D721Med (cell line): ENCODE measurements at regions not wholly inside any gene's neighbourhood (a gene's known extent, or its start where the extent isn't known, plus 50 kb on each side); places are given as distances from the start of the nearest gene placed in this dataset.

ENCODE experiments used
- DNase-seq: peaks from one replicate; pipeline ENCODE4 v3.0.0; 2011; ENCODE audit warnings: low spot score; ENCODE audit not compliant: insufficient read length
- FAIRE-seq: peaks from 2 replicates; lab custom pipeline; 2011; peaks lifted over from hg19 to GRCh38; lab: Jason Lieb, UNC
- CTCF ChIP-seq: IDR thresholded peaks from 2 replicates; pipeline ENCODE4 v1.5.1; 2012; ENCODE audit warnings: mild to moderate bottlenecking, control low read depth; ENCODE audit not compliant: insufficient read depth; ENCODE audit errors: missing control alignments

GRCh38 chr1:194917769-194918168 lies 1690.5 kb downstream of the KCNT2 start:
- no peak for TF ChIP-seq CTCF
- no peak for FAIRE-seq

GRCh38 chr1:194908643-194909042 lies 1699.6 kb downstream of the KCNT2 start:
- TF ChIP-seq CTCF = no peak
- no peak for DNase-seq
- no peak for FAIRE-seq

More at GRCh38 chr1:194917769-194918168, 1690.5 kb downstream of the KCNT2 start:
- DNase-seq = no peak

GRCh38 chr1:194903524-194903923 lies 1704.7 kb downstream of the KCNT2 start:
- FAIRE-seq (no peak), DNase-seq (no peak)
- TF ChIP-seq CTCF = no peak

- no peak for TF ChIP-seq CTCF
- no peak for DNase-seq
- no peak for FAIRE-seq
These were observed 1702.9 kb upstream of the B3GALT2 start for GRCh38 chr1:194889310-194889709.

GRCh38 chr1:194870860-194871259 lies 1684.4 kb upstream of the B3GALT2 start:
- FAIRE-seq (peak; percentile 21), DNase-seq (no peak)
- no peak for TF ChIP-seq CTCF

GRCh38 chr1:194866153-194866552 lies 1679.7 kb upstream of the B3GALT2 start:
- FAIRE-seq (no peak), DNase-seq (no peak)
- no peak for TF ChIP-seq CTCF

- DNase-seq (no peak), FAIRE-seq (peak; percentile 72)
- TF ChIP-seq CTCF = no peak
These were observed 1679.0 kb upstream of the B3GALT2 start for GRCh38 chr1:194865383-194865782.
